GM23248 (cell line): ENCODE measurements at regions not wholly inside any gene's neighbourhood (a gene's known extent, or its start where the extent isn't known, plus 50 kb on each side); places are given as distances from the start of the nearest gene placed in this dataset.

ENCODE experiments used
- EZH2 ChIP-seq: fragments of 200-600 bp; sonication (generic); IDR thresholded peaks from 2 replicates; pipeline ENCODE4 v1.6.1; 2018; ENCODE audit warnings: antibody characterized with exemption, mild to moderate bottlenecking; ENCODE audit not compliant: insufficient read depth, poor library complexity, severe bottlenecking
- EZH2phosphoT487 ChIP-seq: fragments of 200-600 bp; sonication (generic); IDR thresholded peaks from 2 replicates; pipeline ENCODE4 v1.6.1; 2018; ENCODE audit warnings: antibody characterized with exemption, moderate library complexity, mild to moderate bottlenecking, low read depth; ENCODE audit not compliant: insufficient read depth

GRCh38 chr12:70989232-70989631 lies 68.7 kb upstream of the PTPRR start:
- TF ChIP-seq EZH2, result no peak
- no peak for TF ChIP-seq EZH2phosphoT487
